DOHH2 (cell line): ENCODE measurements at regions not wholly inside any gene's neighbourhood (a gene's known extent, or its start where the extent isn't known, plus 50 kb on each side); places are given as distances from the start of the nearest gene placed in this dataset.

Experiments
- H3F3A ChIP-seq: fragments of 200-600 bp; sonication (generic), shearing (Covaris generic); 2 replicates; pipeline ENCODE4 v1.6.0; 2016; ENCODE audit warnings: antibody characterized with exemption, mild to moderate bottlenecking; ENCODE audit not compliant: control insufficient read depth, insufficient read depth
- H3K27ac ChIP-seq: fragments of 200-600 bp; sonication (generic); 2 replicates; pipeline ENCODE4 v1.5.1; 2014; ENCODE audit warnings: low read depth, mild to moderate bottlenecking, low read length, moderate library complexity
- H3K27me3 ChIP-seq: fragments of 200-600 bp; sonication (generic); 2 replicates; pipeline ENCODE4 v1.6.1; 2014; ENCODE audit warnings: mild to moderate bottlenecking, low read length, mixed read lengths; ENCODE audit not compliant: control insufficient read depth
- H3K36me3 ChIP-seq: fragments of 200-600 bp; sonication (generic); 2 replicates; pipeline ENCODE4 v1.6.1; 2014; ENCODE audit warnings: mild to moderate bottlenecking, low read length, moderate library complexity, mixed read lengths; ENCODE audit not compliant: control insufficient read depth
- H3K4me1 ChIP-seq: fragments of 200-600 bp; sonication (generic); 2 replicates; pipeline ENCODE4 v1.6.1; 2014; ENCODE audit warnings: mild to moderate bottlenecking, low read length, mixed read lengths; ENCODE audit not compliant: control insufficient read depth
- H3K4me2 ChIP-seq: fragments of 200-600 bp; sonication (generic); 2 replicates; pipeline ENCODE4 v1.6.0; 2014; ENCODE audit warnings: mild to moderate bottlenecking, low read length, moderate library complexity
- H3K4me3 ChIP-seq: fragments of 200-600 bp; sonication (generic); 2 replicates; pipeline ENCODE4 v1.5.1; 2014; ENCODE audit warnings: mild to moderate bottlenecking, low read length, mixed read lengths
- H3K79me2 ChIP-seq: fragments of 200-600 bp; sonication (generic); 2 replicates; pipeline ENCODE4 v1.6.1; 2014; ENCODE audit warnings: mild to moderate bottlenecking, low read length, mixed read lengths; ENCODE audit not compliant: control insufficient read depth
- H3K9me2 ChIP-seq: fragments of 200-600 bp; sonication (generic); replicated peaks from 2 replicates; pipeline ENCODE4 v1.6.1; 2014; ENCODE audit warnings: mild to moderate bottlenecking, low read length, mixed read lengths; ENCODE audit not compliant: control insufficient read depth
- H3K9me3 ChIP-seq: fragments of 200-600 bp; sonication (generic); 2 replicates; pipeline ENCODE4 v1.6.1; 2014; ENCODE audit warnings: antibody characterized with exemption, low read length, mixed read lengths; ENCODE audit not compliant: control insufficient read depth, insufficient read depth
- H4K20me1 ChIP-seq: fragments of 200-600 bp; sonication (generic); 2 replicates; pipeline ENCODE4 v1.6.0; 2014; ENCODE audit warnings: low read depth, mild to moderate bottlenecking, antibody characterized with exemption, low read length, moderate library complexity; ENCODE audit not compliant: control insufficient read depth, insufficient read depth
- CTCF ChIP-seq: fragments of 200-600 bp; sonication (generic); IDR thresholded peaks from one replicate; pipeline ENCODE4 v1.5.1; 2014; ENCODE audit warnings: antibody characterized with exemption, mild to moderate bottlenecking, low read depth, low read length; ENCODE audit not compliant: poor library complexity, severe bottlenecking
- EZH2phosphoT487 ChIP-seq: fragments of 200-600 bp; sonication (generic); IDR thresholded peaks from 2 replicates; pipeline ENCODE4 v1.6.1; 2017; ENCODE audit warnings: borderline replicate concordance, mild to moderate bottlenecking, antibody characterized with exemption, low read length, moderate library complexity, mixed read lengths

GRCh38 chr7:25329815-25330214 is 101.5 kb upstream of the NPVF start:
- Histone ChIP-seq H3K27me3 (no peaks in the 10 kb centered on the region; the same call in 1 of the 2 replicates), H3K4me3 (no peak overlapping the region), H4K20me1 (no peaks in the 10 kb centered on the region), H3K79me2 (no peaks in the 10 kb centered on the region), H3K27ac (no peak overlapping the region), H3K4me2 (no peak overlapping the region), H3K36me3 (no peaks in the 10 kb centered on the region), H3K9me2 (no peaks in the 10 kb centered on the region; the same call in 1 of the 2 replicates), H3K9me3 (no peaks in the 10 kb centered on the region), H3F3A (no peaks in the 10 kb centered on the region), H3K4me1 (no peaks in the 10 kb centered on the region)
- no peak for TF ChIP-seq CTCF
- TF ChIP-seq EZH2phosphoT487 = no peak

GRCh38 chr7:25333296-25333928 is 105.1 kb upstream of the NPVF start:
- Histone ChIP-seq H3F3A (no peaks in the 10 kb centered on the region), H3K4me2 (no peak overlapping the region), H3K79me2 (no peaks in the 10 kb centered on the region), H3K27ac (no peak overlapping the region), H3K9me3 (no peaks in the 10 kb centered on the region), H3K9me2 (no peaks in the 10 kb centered on the region; the same call in 1 of the 2 replicates), H3K27me3 (peaks cover 3% of the 10 kb centered on the region), H3K4me1 (no peaks in the 10 kb centered on the region), H3K4me3 (no peak overlapping the region), H3K36me3 (no peaks in the 10 kb centered on the region), H4K20me1 (no peaks in the 10 kb centered on the region)
- no peak for TF ChIP-seq CTCF
- no peak for TF ChIP-seq EZH2phosphoT487

- Histone ChIP-seq H4K20me1 (no peaks in the 10 kb centered on the region), H3K9me3 (no peaks in the 10 kb centered on the region), H3K27me3 (peaks cover 9% of the 10 kb centered on the region), H3K4me1 (no peaks in the 10 kb centered on the region), H3K9me2 (no peaks in the 10 kb centered on the region), H3K79me2 (no peaks in the 10 kb centered on the region), H3K36me3 (no peaks in the 10 kb centered on the region), H3K27ac (no peak overlapping the region), H3K4me3 (no peak overlapping the region), H3F3A (no peaks in the 10 kb centered on the region), H3K4me2 (no peak overlapping the region)
- TF ChIP-seq CTCF (no peak), EZH2phosphoT487 (no peak)
These were observed 119.2 kb upstream of the NPVF start for GRCh38 chr7:25347360-25348066.
